Stimulated activated CD4-positive, alpha-beta T cell treated with anti-CD3 and anti-CD28 coated beads, Interleukin-4, amount 100 ng/mL, for 4 hours (primary cell): ENCODE measurements at regions not wholly inside any gene's neighbourhood (a gene's known extent, or its start where the extent isn't known, plus 50 kb on each side); places are given as distances from the start of the nearest gene placed in this dataset.

ENCODE experiments used
- DNase-seq, 2 experiments: peaks; one replicate each; pipeline ENCODE4 v3.0.0-alpha.2; 2020

GRCh38 chr16:79543219-79543618, 57.3 kb downstream of the MAF start:
- no peak for DNase-seq

GRCh38 chr16:79542237-79542774, 58.2 kb downstream of the MAF start:
- DNase-seq: no peak

- DNase-seq: no peak
These were observed 59.5 kb downstream of the MAF start for GRCh38 chr16:79540825-79541595.

GRCh38 chr16:79537584-79537983, 63.0 kb downstream of the MAF start:
- DNase-seq: no peak

- DNase-seq: no peak
These were observed 63.6 kb downstream of the MAF start for GRCh38 chr16:79536958-79537357.

GRCh38 chr16:79535130-79535529, 65.4 kb downstream of the MAF start:
- no peak for DNase-seq

GRCh38 chr16:79534143-79534542, 66.4 kb downstream of the MAF start:
- DNase-seq: no peak

- no peak for DNase-seq
These were observed 67.2 kb downstream of the MAF start for GRCh38 chr16:79533292-79533691.

- DNase-seq: no peak
These were observed 67.8 kb downstream of the MAF start for GRCh38 chr16:79532785-79533184.

GRCh38 chr16:79532273-79532672, 68.3 kb downstream of the MAF start:
- DNase-seq: no peak

- DNase-seq: no peak
These were observed 72.2 kb downstream of the MAF start for GRCh38 chr16:79528338-79528737.

GRCh38 chr16:79523971-79524370, 76.6 kb downstream of the MAF start:
- DNase-seq: no peak

- DNase-seq: no peak
These were observed 81.1 kb downstream of the MAF start for GRCh38 chr16:79519448-79519847.

- DNase-seq: no peak
These were observed 83.4 kb downstream of the MAF start for GRCh38 chr16:79517156-79517555.

GRCh38 chr16:79510879-79511278, 89.7 kb downstream of the MAF start:
- no peak for DNase-seq

- no peak for DNase-seq
These were observed 90.6 kb downstream of the MAF start for GRCh38 chr16:79509906-79510305.

GRCh38 chr16:79509211-79509631, 91.3 kb downstream of the MAF start:
- no peak for DNase-seq

- no peak for DNase-seq
These were observed 92.2 kb downstream of the MAF start for GRCh38 chr16:79508294-79508693.

GRCh38 chr16:79505344-79505743, 95.2 kb downstream of the MAF start:
- DNase-seq: no peak

GRCh38 chr16:79503511-79503910, 97.0 kb downstream of the MAF start:
- no peak for DNase-seq

- DNase-seq: no peak
These were observed 99.1 kb downstream of the MAF start for GRCh38 chr16:79501446-79501845.

- DNase-seq: no peak
These were observed 99.7 kb downstream of the MAF start for GRCh38 chr16:79500866-79501265.

- DNase-seq: no peak
These were observed 100.3 kb downstream of the MAF start for GRCh38 chr16:79500286-79500685.

GRCh38 chr16:79498928-79499327, 101.6 kb downstream of the MAF start:
- no peak for DNase-seq
